Loucy (cell line): ENCODE measurements at regions not wholly inside any gene's neighbourhood (a gene's known extent, or its start where the extent isn't known, plus 50 kb on each side); places are given as distances from the start of the nearest gene placed in this dataset.

ENCODE experiments used
- EZH2phosphoT487 ChIP-seq: fragments of 200-600 bp; IDR thresholded peaks from 2 replicates; pipeline ENCODE4 v1.6.1; 2018; ENCODE audit warnings: antibody characterized with exemption, mild to moderate bottlenecking, moderate library complexity, borderline replicate concordance
- TF ChIP-seq, protein P1 (sequence below): fragments of 200-600 bp; sonication (generic); conservative IDR thresholded peaks from 2 replicates; pipeline ENCODE4 v1.5.1; 2014; ENCODE audit warnings: mild to moderate bottlenecking, antibody characterized with exemption, low read length

DNA sequence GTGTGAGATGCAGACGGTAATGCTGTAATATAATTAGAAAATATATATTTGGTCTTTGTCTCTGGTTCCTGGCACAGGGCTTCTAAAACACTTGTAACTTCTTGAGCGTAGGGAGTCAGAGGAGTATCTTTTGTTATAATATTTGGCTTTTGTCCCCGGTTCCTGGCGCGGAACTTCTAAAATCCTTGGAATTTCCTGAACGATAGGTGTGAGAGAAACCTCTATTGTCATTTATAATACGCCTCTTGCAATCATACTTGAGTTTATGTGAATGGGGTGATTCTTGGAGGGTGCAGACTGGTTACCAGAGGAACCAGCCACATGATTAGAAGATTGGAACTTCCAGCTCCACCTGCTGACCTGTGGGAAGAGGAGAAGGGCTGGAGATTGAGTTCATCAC is 54.1 kb upstream of the ZBED5 start:
- TF ChIP-seq, protein P1, sequence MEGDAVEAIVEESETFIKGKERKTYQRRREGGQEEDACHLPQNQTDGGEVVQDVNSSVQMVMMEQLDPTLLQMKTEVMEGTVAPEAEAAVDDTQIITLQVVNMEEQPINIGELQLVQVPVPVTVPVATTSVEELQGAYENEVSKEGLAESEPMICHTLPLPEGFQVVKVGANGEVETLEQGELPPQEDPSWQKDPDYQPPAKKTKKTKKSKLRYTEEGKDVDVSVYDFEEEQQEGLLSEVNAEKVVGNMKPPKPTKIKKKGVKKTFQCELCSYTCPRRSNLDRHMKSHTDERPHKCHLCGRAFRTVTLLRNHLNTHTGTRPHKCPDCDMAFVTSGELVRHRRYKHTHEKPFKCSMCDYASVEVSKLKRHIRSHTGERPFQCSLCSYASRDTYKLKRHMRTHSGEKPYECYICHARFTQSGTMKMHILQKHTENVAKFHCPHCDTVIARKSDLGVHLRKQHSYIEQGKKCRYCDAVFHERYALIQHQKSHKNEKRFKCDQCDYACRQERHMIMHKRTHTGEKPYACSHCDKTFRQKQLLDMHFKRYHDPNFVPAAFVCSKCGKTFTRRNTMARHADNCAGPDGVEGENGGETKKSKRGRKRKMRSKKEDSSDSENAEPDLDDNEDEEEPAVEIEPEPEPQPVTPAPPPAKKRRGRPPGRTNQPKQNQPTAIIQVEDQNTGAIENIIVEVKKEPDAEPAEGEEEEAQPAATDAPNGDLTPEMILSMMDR, result no peak
- TF ChIP-seq EZH2phosphoT487, result no peak
